ENCODE measurements at regions not wholly inside any gene's neighbourhood (a gene's known extent, or its start where the extent isn't known, plus 50 kb on each side); places are given as distances from the start of the nearest gene placed in this dataset.
"Not testable (repeated sequence)": the region's sequence is repeated elsewhere in the genome, so short reads cannot be mapped to it uniquely, and the experiment has no call there.

DNA sequence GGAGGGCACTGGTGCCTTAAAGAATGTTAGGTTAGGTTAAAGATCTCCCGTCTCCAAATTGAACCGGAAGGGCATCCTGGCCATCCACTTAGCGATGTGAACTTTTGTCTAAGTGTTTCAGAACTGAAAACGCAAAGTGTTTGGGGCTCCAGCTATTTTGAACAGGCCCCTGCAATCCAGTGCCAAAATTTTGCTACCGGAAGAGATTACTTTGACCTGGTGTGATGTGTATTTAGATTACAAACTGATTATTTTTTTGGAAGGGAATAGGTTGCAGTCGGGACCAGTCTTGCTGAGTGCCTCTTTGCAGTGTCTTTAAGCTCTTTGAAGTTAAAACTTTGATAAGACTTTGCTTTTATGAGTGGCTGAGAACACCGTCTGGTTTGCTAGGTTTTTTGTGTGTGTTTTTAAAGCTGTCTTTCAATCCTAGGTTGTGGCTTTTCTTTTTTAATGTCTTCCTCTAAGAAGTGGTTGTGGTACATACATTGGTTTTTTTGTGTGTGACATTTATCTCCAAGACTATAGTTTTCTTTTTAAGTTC is 179.6 kb downstream of the OR4M2 start:
- no peak for DNase-seq (ENCODE audit: low read depth)

DNA sequence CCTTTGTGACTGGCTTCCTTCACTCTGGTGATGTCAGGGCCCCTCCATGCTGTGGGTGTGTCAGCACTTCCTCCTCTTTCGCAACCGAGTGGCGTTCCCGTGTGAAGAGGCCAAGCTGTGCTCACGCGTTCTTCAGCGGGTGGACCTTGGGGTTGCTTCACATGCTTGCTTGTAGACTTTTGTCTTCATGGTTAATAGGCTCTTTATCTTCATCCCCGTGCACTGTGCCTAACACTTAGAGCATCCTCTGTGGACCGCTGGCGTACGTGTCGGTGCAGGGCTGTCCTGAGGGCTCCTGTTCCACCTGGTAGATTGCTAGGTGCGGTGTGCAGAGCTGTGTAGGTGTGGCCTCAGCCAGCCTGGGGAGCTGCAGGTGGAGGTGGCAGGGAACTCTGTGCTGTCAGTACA is 182.3 kb downstream of the OR4M2 start:
- peak; percentile 67 for DNase-seq (ENCODE audit: low read depth)

DNA sequence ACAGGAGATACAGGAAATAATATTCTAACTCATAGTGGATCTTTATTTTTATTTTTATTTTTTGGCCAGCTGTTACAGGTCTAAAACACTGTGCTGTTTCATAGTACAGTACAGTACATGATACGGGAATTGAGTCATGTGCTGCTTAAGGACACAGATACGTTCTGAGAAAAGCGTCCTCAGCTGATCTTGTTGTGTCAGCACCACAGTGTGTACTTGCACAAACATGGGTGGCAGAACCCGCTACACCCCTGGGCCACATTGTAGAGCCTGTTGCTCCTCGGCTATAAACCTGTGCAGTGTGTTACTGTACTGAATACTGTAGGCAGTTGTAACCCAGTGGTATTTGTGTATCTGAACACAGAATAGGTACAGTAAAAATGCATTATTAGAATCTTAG is 183.4 kb downstream of the OR4M2 start:
- DNase-seq (ENCODE audit: low read depth): no peak

DNA sequence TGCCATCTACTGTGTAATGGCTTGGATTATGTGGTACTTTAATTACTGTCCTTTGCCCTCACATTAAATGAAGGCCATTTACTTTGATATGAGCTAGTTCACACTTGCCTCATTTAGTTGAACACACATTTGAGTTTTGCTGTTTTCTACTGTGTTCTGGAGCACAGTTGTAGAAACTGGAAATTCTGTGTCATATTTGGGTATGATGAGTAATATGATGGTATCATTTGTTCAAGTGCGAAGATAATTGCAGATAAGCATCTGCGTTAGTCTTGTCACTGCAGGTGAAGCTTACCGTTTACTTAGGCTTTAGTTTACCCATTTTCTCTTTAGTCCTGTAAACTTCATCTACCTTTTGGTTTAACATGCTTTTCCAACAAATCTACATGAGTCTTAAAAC is 183.9 kb downstream of the OR4M2 start:
- not testable (repeated sequence) for DNase-seq (ENCODE audit: low read depth)

DNA sequence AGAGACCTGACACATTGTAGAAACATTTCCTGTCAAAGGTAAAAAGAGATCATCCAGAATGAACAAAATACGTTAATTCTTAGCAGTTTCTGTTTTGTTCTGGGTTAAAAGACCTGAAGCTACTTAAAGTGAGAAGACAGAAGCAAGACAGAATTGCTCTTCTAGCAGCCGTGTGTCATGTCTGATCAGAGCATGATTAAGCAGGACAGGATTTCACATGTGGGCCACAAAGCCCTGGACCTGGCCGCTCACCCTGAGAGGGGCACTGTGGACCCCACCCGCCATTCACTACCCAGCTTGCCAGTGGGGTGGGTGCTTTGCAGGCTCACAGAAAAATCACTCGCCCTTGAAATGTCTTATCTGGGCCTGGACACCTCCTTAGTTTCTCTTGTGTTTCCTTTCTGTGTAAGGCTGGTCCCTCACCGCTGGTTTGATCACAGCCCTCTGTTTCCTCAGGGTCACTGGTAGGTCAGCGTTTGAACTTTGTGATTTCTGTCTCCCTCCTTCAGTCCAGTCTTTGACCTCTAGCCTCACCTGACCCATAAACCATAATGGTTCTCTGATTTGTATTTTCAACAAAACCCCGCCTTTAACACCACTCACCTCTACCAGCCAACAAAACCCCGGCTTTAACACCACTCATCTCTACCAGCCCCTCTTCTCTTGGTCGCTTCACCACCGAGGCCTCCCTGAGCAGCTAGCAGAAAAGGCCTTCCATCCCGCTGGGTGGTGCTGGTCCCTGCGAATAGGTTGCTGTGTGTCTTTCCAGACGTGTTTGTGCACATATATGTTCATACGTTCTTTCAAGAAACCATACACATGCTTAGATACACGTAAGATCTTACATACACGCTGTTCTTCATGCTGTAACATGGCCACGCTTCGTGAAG is 185.0 kb downstream of the OR4M2 start:
- no peak for DNase-seq (ENCODE audit: low read depth)

DNA sequence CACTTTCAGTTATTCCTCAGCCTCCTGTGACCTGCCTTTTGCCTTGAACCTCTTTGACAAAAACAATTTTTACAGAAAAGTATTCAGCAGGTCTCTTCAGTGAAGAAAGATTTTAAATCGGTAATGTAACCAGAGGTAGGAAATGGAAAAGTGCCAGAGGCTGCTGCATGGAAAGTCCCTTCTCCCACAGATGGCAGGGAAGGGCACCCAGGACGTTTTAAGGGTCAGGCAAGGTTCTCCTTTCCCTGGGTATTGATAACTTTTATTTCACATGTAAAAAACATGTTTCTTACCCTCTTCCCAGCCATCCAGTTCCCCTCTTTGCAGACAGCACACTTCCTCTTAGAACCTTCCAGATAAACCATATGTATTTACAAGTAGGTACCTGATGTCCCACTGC is 185.6 kb downstream of the OR4M2 start:
- DNase-seq (ENCODE audit: low read depth): no peak

DNA sequence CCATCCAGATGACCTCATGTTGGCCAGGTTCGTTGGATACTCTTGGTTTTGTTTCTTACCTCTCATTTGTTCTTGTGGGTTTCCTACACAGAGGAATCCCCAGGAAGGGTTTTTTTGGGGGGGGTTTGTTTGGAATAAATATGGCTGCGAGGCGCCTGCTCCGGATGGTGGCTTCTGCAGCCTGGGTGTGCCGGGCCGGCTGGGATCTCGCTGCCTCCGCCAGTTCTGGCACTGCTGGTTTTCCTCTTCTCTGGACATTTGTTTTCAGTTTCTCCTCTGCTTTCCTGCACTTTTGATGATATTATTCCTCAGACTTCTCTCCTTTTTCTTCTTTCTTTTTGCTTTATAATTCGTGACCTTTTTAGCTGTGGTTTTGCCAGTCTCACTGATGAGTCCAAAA is 187.4 kb downstream of the OR4M2 start:
- DNase-seq (ENCODE audit: low read depth): no peak

DNA sequence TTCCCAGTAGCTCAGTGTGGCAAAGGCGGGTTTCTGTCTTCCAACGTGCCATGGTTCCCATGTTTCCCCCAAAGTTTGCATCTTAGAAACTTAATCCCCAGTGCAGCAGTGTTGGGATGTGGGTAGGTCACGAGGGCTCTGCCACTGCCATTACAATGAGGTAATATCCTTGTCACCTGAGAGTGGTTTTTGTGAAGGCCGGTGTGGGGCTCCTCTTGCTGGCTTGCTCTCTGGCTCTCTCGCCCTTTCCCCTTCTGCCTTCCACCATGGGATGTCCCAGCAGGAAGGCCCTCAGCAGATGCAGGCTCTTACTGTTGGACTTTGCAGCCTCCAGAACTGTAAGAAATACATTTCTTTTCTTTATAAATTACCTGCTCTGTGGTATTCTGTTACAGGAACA is 187.9 kb downstream of the OR4M2 start:
- DNase-seq (ENCODE audit: low read depth): not testable (repeated sequence)

DNA sequence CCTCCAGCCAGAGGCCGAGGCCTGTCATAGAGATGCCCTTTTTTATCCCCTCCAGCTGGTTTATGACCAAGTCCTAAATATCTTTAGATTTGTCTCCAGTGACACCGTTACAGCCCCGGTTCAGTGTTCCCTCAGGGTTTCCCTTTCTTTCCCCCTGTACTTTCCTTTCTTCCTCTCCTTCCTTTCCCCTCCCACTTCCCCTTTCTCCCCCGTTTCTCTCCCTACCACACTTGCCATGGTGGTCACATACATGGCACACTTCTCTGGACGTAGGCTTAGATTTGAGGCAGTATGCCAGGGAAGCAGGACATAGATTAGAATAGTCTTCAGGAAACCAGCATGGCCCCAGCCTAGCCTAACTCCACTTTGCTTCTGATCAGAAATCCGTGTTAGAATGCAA is 188.3 kb downstream of the OR4M2 start:
- not testable (repeated sequence) for DNase-seq (ENCODE audit: low read depth)

DNA sequence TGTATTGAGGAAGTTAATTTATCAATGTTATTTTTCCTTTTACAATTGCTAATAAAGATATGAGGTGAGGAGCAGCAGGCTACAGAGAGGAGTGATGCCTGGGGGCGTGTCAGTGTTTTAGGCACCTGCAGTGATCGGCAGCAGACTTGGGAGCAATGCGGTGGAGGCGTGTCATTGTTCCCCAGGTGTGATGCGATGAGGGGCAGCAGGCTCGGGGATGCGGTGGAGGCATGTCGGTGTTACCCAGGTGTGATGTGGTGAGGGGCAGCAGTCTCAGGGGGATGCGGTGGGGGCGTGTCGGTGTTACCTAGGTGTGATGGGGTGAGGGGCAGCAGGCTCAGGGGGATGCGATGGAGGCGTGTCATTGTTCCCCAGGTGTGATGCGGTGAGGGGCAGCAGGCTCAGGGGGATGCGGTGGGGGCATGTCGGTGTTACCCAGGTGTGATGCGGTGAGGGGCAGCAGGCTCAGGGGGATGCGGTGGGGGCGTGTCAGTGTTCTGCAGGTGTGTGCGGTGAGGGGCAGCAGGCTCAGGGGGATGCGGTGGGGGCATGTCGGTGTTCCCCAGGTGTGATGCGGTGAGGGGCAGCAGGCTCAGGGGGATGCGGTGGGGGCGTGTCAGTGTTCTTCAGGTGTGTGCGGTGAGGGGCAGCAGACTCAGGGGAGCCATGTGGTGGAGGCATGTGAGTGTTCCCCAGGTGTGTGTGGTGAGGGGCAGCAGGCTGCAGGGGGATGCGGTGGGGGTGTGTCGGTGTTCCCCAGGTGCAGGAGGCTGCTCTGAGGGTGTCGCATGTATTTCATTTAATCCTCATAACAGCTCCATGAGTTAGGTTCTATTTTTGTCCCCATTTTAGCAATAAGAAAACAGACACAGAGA is 186.2 kb upstream of the GOLGA6L22 start:
- DNase-seq (ENCODE audit: low read depth): not testable (repeated sequence)

DNA sequence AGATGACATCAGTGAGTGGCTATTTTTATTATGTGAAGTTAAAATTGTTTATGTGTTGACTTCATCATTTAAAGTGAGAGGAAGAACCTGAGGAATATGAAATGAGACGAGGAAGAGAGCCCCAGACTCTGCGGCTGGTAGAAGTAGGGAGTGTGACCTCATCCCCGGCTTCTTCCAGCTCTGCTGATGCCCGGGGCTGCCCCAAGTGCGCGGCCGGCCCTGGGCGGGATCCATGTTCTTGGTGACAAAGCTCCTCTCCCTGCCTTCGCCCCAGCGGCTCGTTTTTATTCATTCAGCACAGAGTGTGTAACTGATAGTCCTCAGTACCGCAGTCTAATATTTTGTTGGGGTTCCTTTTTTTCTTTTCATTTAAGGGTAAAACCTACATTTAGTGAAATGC is 185.5 kb upstream of the GOLGA6L22 start:
- DNase-seq (ENCODE audit: low read depth): peak; percentile 59

DNA sequence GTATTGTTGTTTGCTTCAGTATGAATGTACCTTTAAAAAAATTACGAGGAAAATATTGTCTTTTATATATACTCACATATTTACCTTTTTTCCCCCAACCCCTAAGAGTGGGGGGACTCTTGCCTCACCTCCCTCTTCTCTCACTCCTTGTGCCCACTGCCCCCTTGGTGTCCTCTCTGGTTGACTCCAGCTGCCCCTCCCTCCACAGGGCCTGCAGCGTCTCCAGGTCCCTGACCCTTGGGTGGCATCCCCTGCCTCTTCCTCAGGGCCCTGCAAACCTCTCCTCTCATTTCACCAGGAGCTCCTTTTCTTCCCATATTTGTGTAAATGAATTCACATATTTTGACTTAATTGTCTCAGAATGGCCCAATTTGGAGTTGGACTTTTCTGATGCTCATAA is 184.3 kb upstream of the GOLGA6L22 start:
- DNase-seq (ENCODE audit: low read depth): not testable (repeated sequence)

DNA sequence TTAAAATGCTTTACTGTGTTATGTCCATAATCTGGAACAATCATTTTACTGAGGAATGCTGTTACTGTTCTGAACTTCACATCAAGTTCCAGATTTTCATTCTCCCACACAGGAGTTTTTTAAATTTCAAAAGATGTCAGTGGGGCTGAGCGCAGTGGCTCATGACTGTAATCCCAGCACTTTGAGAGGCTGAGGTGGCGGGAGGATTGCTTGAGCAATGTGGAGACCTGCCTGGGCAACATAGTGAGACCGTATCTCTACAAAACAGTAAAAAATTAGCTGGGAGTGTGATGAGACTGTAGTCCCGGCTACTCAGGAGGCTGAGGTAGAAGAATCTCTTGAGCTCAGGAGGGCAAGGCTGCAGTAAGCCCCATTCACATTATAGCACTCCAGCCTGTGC is 177.9 kb upstream of the GOLGA6L22 start:
- not testable (repeated sequence) for DNase-seq (ENCODE audit: low read depth)

DNA sequence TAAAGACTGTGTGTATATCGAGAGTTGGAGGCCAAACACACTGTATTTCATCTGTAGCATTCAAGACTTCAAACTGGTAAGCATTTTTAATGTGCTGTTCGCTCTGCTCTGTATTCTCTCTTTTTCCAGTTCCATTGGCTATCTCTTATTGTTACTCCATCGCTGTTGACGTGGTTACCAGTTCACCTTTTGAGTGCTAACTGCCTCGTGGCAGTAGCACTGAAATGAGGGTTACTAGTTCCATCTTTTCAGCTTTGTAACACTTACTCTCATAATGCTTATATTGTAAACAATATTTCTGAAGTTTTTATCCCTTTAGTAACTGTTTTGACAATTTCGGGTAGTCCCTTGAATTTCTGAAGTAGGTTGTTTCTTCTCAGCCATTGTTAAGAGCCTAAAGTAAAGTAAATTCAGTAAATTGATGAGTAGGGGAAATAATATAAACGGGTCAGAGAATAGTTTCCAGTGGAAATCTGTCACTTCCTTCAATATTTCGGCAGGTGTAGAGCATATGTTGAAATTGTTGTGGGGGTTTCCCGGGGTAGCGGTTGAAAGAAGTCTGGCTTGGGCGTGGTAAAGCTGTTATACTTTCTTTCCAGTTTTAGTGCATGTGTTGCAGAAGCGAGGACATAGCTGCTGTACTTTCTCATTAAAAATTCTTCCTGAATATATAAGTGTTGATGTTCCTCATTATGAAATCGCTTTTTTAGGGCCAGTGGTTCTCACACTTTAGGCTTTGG is 175.7 kb upstream of the GOLGA6L22 start:
- DNase-seq (ENCODE audit: low read depth): not testable (repeated sequence)

DNA sequence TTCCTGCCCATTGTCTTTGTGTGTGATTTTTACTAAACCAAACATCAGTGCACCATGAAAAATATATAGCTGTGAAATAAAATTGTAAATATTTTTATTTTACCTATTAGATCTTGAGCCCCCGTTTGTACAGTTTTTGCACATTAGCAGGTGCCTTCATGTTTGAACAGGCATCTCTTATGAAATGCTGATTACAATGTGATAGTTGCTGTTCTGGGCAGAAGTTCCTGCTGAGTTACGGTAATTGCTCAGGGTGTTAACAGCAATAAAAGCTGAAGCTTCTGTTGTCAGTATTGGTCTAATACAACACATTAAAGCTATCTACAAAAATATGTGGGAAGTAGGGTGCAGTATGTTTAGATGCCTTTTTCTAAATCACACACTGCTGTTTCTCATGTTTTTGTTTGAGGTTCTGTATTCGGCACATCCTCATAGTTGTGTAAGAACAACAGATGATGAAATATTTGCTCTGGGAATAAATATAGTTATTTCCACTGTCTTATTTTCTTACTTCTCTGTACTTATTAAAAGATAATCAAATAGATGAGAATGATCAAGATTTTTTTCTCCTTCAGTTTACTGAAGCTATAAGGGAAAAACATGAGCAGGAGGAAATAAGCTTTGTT is 173.8 kb upstream of the GOLGA6L22 start:
- DNase-seq (ENCODE audit: low read depth): not testable (repeated sequence)

DNA sequence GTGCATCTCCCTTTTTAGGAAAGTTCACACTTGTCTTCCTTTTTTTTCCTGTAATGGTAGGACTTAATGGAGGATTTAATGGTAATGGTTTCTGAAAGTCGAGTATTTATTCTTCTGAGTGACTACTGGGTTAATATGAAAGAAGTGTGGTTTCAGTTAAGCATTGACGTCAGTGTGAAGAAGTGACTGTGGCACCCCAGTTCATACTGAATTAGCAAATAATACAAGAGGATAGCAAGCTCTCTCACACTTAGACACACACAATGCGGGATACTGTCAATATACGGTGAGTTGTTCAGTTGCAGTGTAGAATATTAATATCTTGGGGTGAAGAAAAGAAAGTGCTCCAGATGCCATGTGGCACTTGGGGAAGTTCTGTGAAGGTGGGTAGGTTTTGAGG is 167.6 kb upstream of the GOLGA6L22 start:
- DNase-seq (ENCODE audit: low read depth): not testable (repeated sequence)

DNA sequence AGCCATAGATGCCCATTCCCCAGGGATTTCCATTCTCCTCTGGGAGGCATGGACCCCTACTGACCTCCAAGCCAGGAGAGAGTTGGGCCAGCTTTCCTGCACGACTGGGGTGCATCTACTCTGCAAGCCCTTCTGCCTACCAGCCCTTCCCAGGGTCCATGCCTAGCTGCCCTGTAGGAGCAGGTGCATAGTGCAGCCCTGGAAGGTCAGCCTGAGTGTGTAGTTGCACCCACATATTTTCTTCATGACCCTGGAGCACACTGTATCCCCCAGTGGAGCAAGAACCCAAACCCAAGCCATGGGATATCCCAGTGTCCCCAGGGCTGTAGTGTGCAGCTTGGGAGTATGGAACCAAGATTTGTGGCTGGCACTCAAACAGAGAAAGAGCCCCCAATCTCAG is 155.6 kb upstream of the GOLGA6L22 start:
- DNase-seq (ENCODE audit: low read depth): not testable (repeated sequence)
